ENCODE measurements at regions not wholly inside any gene's neighbourhood (a gene's known extent, or its start where the extent isn't known, plus 50 kb on each side); places are given as distances from the start of the nearest gene placed in this dataset.

DNA sequence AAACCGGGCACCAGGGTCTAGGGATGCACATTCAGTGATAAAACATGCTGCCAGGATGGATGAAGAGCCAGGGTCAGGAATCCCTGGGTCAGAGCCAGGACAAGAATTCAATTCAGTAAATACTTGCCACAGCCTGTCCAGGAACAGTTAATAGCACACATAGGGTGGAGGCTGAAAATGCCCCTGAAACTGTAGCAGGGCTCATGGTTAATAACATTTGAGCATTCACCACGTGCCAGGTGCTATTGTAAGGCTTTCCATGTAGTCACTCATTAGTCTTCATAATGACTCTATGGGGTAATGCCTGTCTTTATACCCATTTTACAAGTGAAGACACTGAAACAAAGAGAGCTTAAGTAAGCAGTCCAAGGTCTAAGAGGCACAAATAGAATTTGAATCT is 296.3 kb downstream of the LRFN2 start:
- Histone ChIP-seq H3K79me2 (ENCODE audit: control insufficient read depth, low read length) (no peaks in the 10 kb centered on the region), H3K27ac (ENCODE audit: low read depth, low read length) (no peak overlapping the region), H3F3A (ENCODE audit: control insufficient read depth, insufficient read depth) (no peaks in the 10 kb centered on the region), H3K4me3 (ENCODE audit: low read length) (no peak overlapping the region), H4K20me1 (ENCODE audit: control insufficient read depth, insufficient read depth, low read depth, low read length) (no peaks in the 10 kb centered on the region), H3K9me2 (replicated peaks; ENCODE audit: control insufficient read depth, low read length) (no peaks in the 10 kb centered on the region), H3K4me2 (ENCODE audit: low read length) (no peak overlapping the region), H3K36me3 (ENCODE audit: control insufficient read depth, low read length) (no peaks in the 10 kb centered on the region), H3K27me3 (ENCODE audit: control insufficient read depth, low read length) (peaks cover 7% of the 10 kb centered on the region; the same call in 1 of the 2 replicates), H3K9me3 (ENCODE audit: control insufficient read depth, insufficient read depth, low read length) (no peaks in the 10 kb centered on the region), H3K4me1 (ENCODE audit: control insufficient read depth, low read length) (no peaks in the 10 kb centered on the region)
- no peak for TF ChIP-seq CTCF (IDR thresholded peaks at IDR 0.05; ENCODE audit: low read depth, low read length, poor library complexity, severe bottlenecking)

- TF ChIP-seq CTCF (IDR thresholded peaks at IDR 0.05; ENCODE audit: low read depth, low read length, poor library complexity, severe bottlenecking): no peak
- no peak for TF ChIP-seq EZH2phosphoT487 (IDR thresholded peaks at IDR 0.05; ENCODE audit: borderline replicate concordance, low read length)
- no peaks in the 10 kb centered on the region for H3K9me2 ChIP-seq (replicated peaks; ENCODE audit: control insufficient read depth, low read length)
- no peaks in the 10 kb centered on the region for H3K4me1 ChIP-seq (ENCODE audit: control insufficient read depth, low read length)
- H3K27me3 ChIP-seq (ENCODE audit: control insufficient read depth, low read length): peaks cover 13% of the 10 kb centered on the region; the same call in 1 of the 2 replicates
- no peaks in the 10 kb centered on the region for H3F3A ChIP-seq (ENCODE audit: control insufficient read depth, insufficient read depth)
- no peak overlapping the region for H3K4me3 ChIP-seq (ENCODE audit: low read length)
- H3K4me2 ChIP-seq (ENCODE audit: low read length): no peak overlapping the region
- no peaks in the 10 kb centered on the region for H3K36me3 ChIP-seq (ENCODE audit: control insufficient read depth, low read length)
- no peaks in the 10 kb centered on the region for H3K9me3 ChIP-seq (ENCODE audit: control insufficient read depth, insufficient read depth, low read length)
- H3K27ac ChIP-seq (ENCODE audit: low read depth, low read length): no peak overlapping the region
- no peaks in the 10 kb centered on the region for H4K20me1 ChIP-seq (ENCODE audit: control insufficient read depth, insufficient read depth, low read depth, low read length)
- no peaks in the 10 kb centered on the region for H3K79me2 ChIP-seq (ENCODE audit: control insufficient read depth, low read length)
Observed at GRCh38 chr6:40288919-40289318, 298.2 kb downstream of the LRFN2 start.

- Histone ChIP-seq H3K4me2 (ENCODE audit: low read length) (no peak overlapping the region), H3K27me3 (ENCODE audit: control insufficient read depth, low read length) (peaks cover 22% of the 10 kb centered on the region; the same call in 1 of the 2 replicates), H3K4me3 (ENCODE audit: low read length) (no peak overlapping the region), H3K9me2 (replicated peaks; ENCODE audit: control insufficient read depth, low read length) (no peaks in the 10 kb centered on the region), H3F3A (ENCODE audit: control insufficient read depth, insufficient read depth) (no peaks in the 10 kb centered on the region), H3K36me3 (ENCODE audit: control insufficient read depth, low read length) (no peaks in the 10 kb centered on the region), H3K79me2 (ENCODE audit: control insufficient read depth, low read length) (no peaks in the 10 kb centered on the region), H3K27ac (ENCODE audit: low read depth, low read length) (no peak overlapping the region), H3K9me3 (ENCODE audit: control insufficient read depth, insufficient read depth, low read length) (no peaks in the 10 kb centered on the region), H3K4me1 (ENCODE audit: control insufficient read depth, low read length) (no peaks in the 10 kb centered on the region), H4K20me1 (ENCODE audit: control insufficient read depth, insufficient read depth, low read depth, low read length) (no peaks in the 10 kb centered on the region)
- TF ChIP-seq CTCF (IDR thresholded peaks at IDR 0.05; ENCODE audit: low read depth, low read length, poor library complexity, severe bottlenecking) (no peak), EZH2phosphoT487 (IDR thresholded peaks at IDR 0.05; ENCODE audit: borderline replicate concordance, low read length) (no peak)
Observed at GRCh38 chr6:40287296-40287850, 299.8 kb downstream of the LRFN2 start.
